Fibroblast of skin of abdomen (primary cell): ENCODE measurements at regions not wholly inside any gene's neighbourhood (a gene's known extent, or its start where the extent isn't known, plus 50 kb on each side); places are given as distances from the start of the nearest gene placed in this dataset.
A peak's percentile ranks its signal among the peaks of the same experiment; 100 is the strongest.
"Not testable (repeated sequence)": the region's sequence is repeated elsewhere in the genome, so short reads cannot be mapped to it uniquely, and the experiment has no call there.

Experiments used
- DNase-seq: peaks from one replicate; pipeline ENCODE4 v3.0.0-alpha.2; 2013

DNA sequence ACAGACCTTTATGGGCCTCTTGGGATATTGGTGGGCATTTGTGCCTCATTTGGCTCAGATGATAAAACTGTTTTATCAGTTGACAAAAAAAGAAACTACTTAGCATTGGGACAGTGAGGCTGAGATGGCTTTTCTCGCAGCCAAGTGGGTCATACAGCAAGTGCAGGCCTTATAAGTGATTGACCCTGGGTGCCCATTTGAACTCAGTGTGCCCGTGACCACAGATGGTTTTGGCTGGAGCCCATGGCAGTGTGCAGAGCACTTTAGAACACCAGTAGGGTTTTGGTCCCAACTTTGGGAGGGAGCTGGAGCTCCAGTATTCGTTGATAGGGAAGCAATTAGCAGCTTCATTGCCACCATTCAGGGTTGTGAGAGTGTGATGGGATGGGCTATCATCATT, 404.5 kb upstream of the LARGE1 start:
- DNase-seq = no peak

DNA sequence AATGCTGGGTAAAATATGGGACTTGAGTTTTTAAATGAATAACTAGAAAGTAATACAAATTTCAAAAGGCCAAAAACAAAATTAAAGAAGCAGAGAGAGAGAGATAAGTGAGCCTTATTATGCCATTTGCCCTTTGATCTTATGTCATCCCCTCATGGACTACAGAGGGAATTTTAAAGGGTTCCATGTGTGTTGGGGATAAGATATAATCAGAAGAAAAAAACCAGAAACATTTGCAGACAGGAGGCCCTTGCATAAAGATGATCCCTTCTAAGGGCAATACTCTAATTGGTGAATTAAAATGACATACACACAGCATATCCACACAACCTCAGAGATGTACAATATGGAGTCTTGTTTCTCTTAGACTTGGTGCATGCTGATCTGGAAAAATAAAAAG, 406.6 kb upstream of the LARGE1 start:
- no peak for DNase-seq

DNA sequence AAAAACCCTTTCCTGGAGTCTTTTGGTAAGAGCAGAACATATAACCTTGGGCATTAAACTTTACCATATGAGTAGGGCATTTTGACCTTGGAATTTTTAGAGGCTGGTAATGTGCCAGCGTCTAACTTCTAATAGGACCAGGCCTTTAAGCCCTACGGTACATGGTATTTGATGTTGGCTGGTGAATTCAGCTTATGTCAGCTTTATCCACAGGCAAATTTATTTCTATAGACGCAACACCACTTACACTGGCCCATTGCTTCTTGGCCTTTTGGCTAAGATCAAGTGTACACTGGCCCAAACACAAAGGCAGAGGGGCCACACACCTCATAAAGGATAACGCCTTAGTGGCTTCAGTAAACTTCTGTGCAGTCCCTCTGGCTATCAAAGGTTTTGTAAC, 410.2 kb upstream of the LARGE1 start:
- no peak for DNase-seq

DNA sequence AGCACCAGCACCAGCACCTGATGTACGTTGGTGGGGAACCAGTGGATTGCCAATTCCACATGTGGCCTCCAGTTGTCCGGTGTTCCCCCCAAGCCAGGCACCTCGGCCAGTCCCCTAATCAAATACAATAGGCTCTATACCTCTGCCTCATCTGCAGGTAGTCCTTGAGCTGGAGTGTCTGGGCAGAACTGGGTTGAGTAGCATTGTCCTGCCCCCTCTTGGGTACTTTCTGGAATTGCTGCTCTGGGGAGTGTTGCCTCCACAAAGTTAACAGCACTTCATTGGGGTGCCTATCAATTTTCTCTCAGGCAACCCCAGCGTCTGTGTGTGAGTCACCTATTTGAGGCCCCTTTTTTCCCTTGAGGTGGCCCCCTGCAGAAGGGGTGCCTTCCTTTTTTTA, 413.0 kb upstream of the LARGE1 start:
- DNase-seq = no peak

DNA sequence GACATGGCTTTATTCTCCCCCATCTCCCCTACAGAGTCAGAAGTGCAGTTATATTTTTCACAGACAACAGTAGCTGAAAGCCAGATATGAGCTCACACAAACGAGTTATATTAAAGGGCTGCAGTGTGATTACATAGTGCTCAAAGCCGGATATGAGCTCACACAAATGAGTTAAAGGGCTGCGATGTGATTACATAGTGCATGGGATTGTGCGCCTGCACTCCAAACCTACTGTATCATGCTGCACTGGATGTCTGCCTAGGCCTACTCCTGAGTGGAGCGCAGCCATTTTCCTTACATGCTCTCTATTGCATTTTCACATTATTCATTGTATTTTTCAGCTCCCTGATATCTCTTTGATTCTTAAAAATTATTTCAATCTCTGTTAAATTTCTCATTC, 414.6 kb upstream of the LARGE1 start:
- DNase-seq = no peak

DNA sequence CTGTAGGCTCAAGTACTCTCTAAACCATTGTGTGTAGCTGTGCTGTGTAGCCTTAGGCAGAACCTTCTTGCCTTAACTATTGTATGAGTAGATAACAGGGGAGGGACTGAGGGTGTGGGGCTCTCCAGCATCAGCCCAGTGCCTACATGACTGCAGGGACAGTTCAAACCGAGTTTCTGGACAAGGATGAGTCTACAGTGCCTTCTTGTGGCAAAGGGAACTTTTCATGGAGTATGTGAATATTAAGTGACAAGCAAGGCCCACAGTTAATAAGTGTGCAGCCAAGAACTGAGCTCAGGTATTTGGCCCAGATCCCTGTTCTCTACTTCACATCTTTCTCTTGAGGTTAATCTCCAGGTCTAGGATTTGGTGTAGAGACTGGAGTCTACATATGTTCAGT, 424.4 kb upstream of the LARGE1 start:
- no peak for DNase-seq

DNA sequence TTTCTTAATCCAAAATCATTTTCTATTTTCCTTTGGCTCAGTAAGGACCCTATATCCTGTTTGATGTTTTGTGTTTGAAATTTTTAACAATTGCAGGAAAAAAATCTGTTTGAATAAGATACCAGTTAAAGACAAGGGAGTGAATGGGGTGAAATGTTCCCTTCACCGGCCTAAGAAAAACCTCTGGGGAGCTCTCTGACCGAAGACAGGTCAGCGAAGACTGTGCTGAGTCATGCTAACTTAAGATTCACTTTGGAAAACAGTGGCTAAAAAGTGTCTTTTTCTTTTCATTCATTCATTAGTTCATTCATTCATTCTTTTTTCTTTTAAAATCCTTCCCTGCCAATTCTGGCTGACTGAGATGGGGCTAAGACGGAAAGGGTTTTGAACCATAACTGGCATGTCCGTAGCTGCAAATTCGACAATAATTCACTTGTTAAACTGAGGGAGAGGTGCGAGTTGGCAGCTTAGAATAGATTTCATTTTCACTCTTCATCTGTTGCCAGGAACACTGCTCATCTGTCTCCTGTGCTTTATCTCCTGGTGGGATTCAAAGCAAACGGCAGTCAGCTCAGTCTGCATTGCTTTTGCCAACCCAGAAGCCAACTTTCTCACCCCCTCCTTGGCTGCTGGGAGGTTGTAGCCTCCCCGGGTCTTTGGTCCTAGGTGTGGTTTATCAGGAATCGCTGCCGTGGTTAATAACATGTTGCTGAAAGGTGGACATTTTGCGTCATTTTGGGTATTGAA, 434.0 kb upstream of the LARGE1 start:
- no peak for DNase-seq

DNA sequence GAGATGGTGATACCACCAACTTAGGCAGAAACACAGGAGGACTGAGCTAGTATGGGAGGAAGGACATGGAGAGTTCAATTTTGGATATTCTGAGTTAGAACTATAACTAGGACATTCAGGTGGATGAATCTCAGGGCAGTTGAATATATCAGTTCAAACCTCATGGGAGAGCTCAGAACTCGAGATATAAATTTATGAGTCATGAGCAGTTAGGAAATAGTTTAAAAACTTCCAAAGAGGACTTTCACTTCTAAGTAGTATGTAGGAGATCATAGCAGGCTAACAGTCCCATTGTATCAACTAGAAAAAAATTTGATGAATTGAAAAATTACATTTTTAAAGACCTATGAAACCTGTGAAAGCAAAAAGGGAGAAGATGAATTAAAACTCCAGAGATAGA, 436.2 kb upstream of the LARGE1 start:
- DNase-seq = no peak

DNA sequence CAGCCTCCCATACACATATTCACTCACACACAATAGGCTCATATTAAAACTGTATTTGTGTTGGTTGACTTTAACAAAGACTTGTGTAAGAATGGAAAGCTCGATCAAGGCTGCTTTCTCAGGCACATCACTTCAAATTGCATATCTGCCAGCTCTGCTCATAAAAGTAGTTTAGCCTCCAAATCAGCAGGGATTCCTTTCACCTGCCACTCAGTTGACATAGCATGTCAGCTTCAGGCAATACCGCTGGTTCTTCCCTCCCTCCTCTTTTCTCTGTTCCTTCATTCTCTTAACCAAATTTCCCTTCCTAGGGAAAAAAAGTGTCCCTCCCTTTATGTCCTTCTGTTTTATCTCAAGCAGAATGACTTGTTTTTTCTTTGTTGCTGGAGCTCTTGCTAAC, 450.4 kb upstream of the LARGE1 start:
- no peak for DNase-seq

DNA sequence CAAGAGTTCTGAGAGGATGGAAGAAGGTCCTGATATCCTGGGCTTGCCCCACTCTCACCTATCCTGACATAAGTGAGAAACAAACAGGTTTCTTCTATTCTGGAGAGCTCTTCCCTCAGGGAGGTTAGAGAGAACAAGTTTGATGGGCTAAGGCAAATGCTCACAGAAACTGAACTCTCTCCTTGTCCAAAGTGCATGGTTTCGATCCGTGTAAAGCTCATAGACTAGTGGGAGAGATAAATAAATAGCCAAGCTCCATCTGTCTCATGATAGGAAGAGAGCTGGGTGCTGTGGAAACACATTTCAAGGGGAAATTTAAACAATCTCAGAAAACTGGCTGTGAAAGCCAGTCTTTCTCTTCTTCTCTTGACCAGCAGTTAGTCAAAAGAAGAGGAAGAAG, 459.5 kb upstream of the LARGE1 start:
- no peak for DNase-seq

DNA sequence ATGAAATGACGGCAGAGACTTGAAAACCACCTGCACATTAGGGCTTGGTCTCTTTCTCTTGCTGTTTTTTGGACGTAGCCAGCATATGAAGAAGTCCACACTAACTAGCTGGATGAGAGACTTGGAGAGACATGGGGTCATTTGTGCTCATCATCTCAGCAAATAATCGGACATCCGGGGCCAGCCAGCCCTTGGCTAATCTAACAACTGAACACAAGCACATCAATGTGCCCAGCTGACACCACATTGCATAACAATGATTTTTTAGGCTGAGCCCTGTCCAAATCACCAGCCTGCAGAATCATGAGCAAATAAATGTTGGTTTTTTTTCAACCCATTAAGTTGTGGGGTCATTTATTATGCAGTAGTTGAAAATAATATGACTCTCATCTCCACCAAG, 460.3 kb upstream of the LARGE1 start:
- DNase-seq = no peak

DNA sequence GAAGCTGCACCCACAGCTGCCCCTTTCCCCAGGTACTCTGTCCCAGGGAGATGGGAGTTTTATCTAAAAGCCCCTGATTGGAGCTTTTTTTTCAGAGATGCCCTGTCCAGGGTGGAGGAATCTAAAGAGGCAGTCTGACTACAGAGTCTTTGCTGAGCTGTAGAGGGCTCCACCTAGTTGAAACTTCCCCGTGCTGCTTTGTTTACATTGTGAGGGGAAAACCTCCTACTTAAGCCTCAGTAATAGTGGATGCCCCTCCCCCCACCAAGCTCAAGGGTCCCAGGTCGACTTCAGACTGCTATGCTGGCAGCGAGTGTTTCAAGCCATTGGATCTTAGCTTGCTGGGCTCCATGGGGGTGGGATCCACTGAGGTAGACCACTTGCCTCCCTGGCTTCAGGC, 470.1 kb upstream of the LARGE1 start:
- no peak for DNase-seq

DNA sequence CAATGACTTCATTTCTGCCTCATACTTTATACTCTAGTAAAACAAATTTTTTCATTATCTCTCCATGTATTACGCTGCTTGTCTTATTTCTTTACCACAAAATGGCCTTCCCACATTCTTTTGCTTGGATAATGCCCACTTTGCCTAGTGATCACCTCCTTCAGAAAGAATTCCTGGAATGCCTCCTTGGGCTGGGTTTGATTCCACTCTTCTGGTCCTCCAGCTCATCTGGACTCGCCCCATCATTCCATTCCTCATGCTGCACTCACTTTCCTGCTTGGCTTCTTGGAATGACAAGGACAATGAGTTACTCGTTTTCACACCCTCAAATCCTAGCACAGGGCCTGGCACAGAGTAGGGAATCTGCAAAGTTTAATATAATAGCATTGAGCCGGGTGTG, 475.1 kb upstream of the LARGE1 start:
- DNase-seq = no peak

DNA sequence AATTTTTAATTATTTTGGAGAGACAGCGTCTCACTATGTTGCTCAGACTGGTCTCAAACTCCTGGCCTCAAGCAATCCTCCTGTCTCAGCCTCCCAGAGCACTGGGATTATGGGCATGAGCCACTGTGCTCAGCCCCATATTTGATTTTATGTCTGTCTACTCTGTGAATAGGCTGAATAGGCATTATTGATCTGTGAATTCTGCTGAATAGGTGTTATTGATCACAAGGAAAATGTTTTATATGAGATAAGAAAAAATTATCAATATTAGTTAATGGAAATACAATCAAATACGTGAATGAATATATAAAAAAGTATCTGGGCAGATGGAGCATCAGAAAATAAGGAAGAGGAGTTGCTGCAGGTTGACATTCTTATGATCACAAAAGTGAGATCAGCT, 483.4 kb upstream of the LARGE1 start:
- no peak for DNase-seq

DNA sequence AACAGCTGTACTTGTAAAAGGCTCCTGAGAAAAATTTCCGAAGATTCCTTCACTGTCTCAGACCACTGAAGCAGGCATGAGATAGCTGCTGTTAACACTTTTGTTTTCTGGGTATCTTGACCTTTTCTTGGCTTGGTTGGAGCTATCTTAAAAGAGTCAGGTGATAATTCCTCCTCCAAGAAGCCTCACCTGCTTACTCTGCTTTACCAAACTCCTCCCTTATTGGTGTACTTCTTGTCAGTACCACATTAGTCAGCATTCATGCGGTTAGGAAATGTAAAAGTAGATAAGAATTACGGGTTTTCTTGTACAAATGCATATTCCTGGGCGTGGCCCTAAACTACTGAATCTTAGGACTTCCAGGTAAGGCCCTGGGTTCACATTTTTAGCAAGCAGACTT, 489.8 kb upstream of the LARGE1 start:
- no peak for DNase-seq

DNA sequence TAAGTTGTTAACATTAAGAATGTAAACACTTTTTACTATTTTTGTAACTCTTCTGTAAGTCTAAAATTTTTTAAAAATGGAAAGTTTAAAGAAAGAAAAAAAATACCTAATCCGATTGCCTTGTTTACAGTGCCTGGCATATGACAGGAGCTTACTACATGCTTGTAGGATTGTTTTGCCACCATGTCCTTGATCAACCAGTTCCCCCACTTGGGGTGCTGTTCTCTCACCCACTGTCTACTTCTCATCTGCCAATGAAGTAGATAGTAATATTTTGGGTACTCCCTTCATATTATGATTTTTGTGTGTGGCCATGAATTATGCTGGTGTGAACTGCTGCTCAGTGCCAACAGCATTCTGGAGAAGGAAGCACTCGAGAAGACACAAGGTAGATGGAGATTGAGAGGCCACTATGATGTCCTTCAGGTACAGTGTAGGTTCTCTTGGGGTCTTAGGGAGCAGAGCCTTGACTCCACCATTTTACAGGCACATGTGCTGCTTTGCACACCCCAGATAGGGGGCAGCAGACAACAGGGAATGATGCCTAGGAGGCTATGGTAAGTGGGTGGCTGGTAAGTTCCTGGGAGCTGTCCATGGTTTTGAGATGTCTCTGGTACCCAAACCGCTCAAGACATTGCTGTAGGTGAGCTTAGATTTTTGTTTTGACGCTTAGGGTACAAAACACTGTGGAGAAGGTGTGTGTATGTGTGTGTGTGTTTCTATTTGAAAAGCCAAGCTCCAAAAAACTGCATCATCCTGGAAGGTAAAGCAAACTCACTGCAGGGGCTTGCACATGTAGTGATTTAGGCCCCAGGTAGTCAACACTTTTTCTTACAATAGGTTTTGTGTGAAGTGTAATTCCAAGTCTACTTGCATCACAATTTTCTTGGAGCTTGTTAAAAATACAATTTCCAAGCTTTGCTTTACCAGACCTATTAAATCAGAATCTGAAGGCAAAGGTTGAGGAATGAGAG, 494.5 kb upstream of the LARGE1 start:
- peak; percentile 43 for DNase-seq

DNA sequence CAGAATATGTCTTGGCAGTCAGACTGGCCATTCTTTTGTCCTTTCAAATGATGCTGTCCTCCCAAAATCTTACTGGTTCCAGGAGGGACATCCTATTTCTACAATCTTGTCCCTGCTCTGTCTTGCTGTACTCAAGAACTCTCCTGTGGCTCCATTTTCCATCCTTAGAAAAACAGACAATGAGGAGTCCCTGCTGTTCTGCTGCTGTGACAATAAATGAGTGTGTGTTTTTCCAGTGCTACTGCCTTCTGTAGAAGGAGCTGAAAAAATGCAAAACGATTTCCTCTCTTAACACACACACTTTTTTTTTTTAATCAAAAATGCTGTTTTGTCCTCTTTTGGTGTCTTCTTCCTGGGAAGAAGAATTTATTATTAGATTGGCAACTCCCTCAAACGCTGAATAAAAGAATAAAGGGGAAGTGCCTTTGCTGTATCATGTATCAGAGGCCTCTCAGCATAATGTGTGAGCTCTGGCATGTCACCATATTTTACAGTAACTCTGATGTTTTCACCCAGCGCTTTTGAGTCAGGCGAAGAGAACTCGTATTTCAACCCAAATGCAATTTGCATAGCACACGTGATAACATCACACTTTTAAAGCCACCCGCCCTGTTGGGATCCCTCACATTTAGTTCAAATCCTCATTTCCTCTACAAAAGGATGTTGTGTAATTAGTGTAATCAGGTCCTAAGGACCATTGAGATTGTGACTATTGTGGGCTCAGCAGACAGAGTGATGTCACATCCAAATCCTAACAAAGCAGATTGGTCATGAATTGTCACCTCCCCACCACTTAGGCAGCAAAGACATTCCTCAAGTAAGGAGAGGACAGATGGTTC, 496.0 kb upstream of the LARGE1 start:
- no peak for DNase-seq

DNA sequence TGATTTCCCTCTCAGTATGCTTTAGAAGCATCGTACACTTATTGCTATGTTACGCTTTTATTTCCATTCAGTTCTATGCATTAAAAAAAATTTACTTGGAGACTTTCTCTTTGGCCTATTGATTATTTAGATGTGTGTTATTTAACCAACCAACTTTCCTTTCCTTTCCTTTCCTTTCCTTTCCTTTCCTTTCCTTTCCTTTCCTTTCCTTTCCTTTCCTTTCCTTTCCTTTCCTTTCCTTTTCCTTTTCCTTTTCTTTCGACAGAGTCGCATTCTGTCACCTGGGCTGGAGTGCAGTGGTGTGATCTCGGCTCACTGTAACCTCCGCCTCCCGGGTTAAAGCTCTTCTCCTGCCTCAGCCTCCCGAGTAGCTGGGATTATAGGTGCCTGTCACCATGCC, 502.7 kb upstream of the LARGE1 start:
- not testable (repeated sequence) for DNase-seq

DNA sequence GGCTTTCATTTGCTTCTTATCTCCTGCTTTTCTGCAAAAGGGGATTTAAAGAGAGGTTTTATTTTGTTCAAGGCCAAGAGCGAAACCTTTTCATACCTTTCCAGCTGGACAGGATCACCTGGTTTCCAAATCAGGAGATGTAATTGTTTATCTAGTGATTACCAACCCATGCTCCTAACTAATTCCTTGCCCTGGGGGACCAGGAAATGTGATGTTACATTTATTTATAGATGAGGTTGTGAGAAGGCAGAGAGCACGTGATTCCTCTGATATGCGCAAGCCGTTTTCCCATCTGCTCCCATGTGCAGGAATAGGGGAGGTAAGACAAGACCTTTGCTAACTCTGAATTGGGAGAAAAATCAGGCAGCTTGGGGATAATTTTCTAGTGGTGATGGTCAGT, 507.2 kb upstream of the LARGE1 start:
- no peak for DNase-seq

DNA sequence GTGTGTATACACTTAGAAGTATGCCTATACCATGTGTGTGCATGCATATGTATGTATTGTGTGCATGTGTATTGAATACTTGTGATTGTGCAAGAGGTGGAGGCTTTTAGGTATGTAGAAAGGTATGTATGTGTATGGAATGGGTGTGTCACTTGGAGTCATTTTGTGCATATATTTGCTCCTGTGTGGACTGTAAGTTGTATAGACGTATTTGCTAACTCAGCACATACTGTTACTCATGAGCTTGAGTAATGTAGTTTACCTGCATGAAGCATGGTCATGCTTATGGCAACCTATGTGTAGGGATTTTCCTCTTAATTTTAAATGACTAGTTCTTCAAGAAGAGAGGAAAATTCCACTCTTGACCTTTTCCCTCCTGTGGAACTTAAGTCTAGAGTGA, 507.6 kb upstream of the LARGE1 start:
- no peak for DNase-seq

DNA sequence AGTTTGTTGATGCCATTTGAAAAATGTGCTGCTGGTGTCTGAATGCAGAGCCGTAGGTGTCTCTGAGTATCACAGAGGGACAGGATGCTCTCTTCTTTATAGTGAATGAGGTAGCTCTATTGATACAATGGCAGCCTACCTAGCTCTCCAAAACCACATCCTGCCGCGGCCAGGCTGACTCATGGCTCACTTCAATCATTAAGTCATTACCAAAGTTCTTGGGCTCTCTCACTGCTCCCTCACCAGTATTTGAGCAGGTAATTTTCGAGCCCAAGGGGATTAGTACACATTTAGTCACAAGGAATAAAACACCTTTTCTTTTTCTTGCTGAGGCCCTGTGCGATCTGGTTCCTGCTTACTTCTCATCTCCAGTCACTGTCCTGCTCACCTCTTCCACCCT, 509.0 kb upstream of the LARGE1 start:
- no peak for DNase-seq

DNA sequence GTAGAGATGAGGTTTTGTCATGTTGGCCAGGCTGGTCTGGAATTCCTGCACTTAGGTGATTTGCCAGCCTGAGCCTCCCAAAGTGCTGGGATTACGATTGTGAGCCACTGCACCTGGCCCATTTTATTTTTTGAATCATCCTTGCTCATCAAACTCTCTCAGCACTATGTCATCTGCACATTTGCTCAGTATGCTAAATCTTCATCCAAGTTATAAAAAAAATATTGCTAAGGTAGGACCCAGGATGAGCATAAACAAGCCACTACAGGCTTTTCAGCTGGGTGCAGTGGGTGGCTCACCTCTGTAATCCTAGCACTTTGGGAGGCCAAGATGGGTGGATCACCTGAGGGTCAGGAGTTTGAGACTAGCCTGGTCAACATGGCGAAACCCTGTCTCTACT, 510.1 kb upstream of the LARGE1 start:
- no peak for DNase-seq

DNA sequence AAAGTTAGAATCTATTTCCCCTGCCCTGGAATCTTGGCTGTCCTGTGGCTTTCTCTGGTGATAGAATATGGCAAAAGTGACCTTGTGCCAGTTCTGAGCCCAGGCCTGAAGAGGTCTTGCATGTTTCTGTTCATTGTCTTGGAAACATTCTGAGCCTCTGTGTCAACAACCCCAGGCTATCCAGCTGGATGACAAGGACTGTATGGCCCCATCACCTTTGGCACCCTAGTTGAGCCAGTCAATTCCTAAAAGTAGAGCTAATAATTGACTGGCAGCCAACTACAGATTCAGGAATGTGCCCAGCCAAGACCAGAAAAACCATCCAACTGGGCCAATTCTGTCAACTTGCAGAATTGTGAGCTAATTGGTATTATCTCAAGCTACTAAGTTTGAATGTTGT, 514.1 kb upstream of the LARGE1 start:
- DNase-seq = no peak
